ENCODE measurements at regions not wholly inside any gene's neighbourhood (a gene's known extent, or its start where the extent isn't known, plus 50 kb on each side); places are given as distances from the start of the nearest gene placed in this dataset. TPM values are rescaled to one million over a fixed set of nuclear protein-coding genes. Genes with fewer than 3 reads are reported as not detected.

GRCh38 chr12:83210933-83211332 lies 524.2 kb downstream of the TMTC2 start:
- no peak for DNase-seq

GRCh38 chr12:83199069-83199468 lies 512.4 kb downstream of the TMTC2 start:
- DNase-seq, result no peak

- DNase-seq, result peak; percentile 5
Measured at GRCh38 chr12:83198291-83199015, 511.7 kb downstream of the TMTC2 start.

GRCh38 chr12:83197483-83197914 lies 510.8 kb downstream of the TMTC2 start:
- DNase-seq, result no peak

GRCh38 chr12:83196694-83197350 lies 510.1 kb downstream of the TMTC2 start:
- DNase-seq, result no peak

GRCh38 chr12:83190631-83191390 lies 504.1 kb downstream of the TMTC2 start:
- peak; percentile 13 for DNase-seq

- no peak for DNase-seq
Measured at GRCh38 chr12:83186419-83186818, 499.7 kb downstream of the TMTC2 start.

- DNase-seq, result no peak
Measured at GRCh38 chr12:83185241-83185640, 498.5 kb downstream of the TMTC2 start.

Small RNA genes in the stretch of these regions (small RNA-seq; reads per million reads assigned to genes)
- not detected for gene RF00334 (ENCODE audit: low replicate concordance)

All from tongue (tissue), 2 donors.